K562 (cell line): ENCODE measurements at regions not wholly inside any gene's neighbourhood (a gene's known extent, or its start where the extent isn't known, plus 50 kb on each side); places are given as distances from the start of the nearest gene placed in this dataset.

Experiments used
- ATAC-seq: fragments of 200-7000 bp; cut with Tn5 transposase; 3 replicates; pipeline ENCODE4 v1.9.1; 2020; ENCODE audit warnings: moderate library complexity
- BruUV-seq: library from RNA; stranded (reverse); fragments of 400-500 nt; replicated peaks from 2 replicates; lab custom pipeline; 2021; lab: Mats Ljungman, UMichigan
- CTCF ChIA-PET: fragments of 300-600 bp; formaldehyde crosslinking; extraction: SDS; loops from one replicate; lab custom pipeline; 2021; ENCODE audit warnings: low intra/inter-chr PET ratio; lab: Yijun Ruan, JAX
- POLR2A ChIA-PET: fragments of 300-600, 350-650 bp; sonication (Branson Sonifier 250); formaldehyde crosslinking; extraction: SDS; loops from one replicate; lab custom pipeline; 2021; ENCODE audit warnings: antibody characterized with exemption, inconsistent platforms; lab: Yijun Ruan, JAX
- DNase-seq, 4 experiments: peaks; one replicate each; pipeline versions ENCODE4 v3.0.0 to v3.0.0-alpha.2; 2011 to 2018; ENCODE audit warnings: low spot score in 3 of 4, mixed read lengths in 3 of 4; ENCODE audit errors: extremely low read depth in 1 of 4
- FAIRE-seq: peaks from 2 replicates; lab custom pipeline; 2011; peaks lifted over from hg19 to GRCh38; lab: Jason Lieb, UNC
- H2AFZ ChIP-seq: 2 replicates; pipeline ENCODE4 v1.6.0; 2011; ENCODE audit warnings: low read depth, low read length, control low read depth, inconsistent platforms
- H3K27ac ChIP-seq: fragments of 200-600 bp; 3 replicates; pipeline ENCODE4 v1.8.0; 2011; ENCODE audit warnings: low read depth, mild to moderate bottlenecking, control low read depth, inconsistent platforms, low read length, moderate library complexity, mixed read lengths; ENCODE audit errors: extremely low read depth
- H3K27me3 ChIP-seq, 2 experiments: fragments of 300-600 bp in 1 of 2; 2 replicates in 1 of 2; 3 replicates in 1 of 2; pipeline versions ENCODE4 v1.6.0 to v1.8.0; 2011; ENCODE audit warnings: inconsistent platforms in 2 of 2, low read length in 2 of 2, mild to moderate bottlenecking in 1 of 2, mixed read lengths in 1 of 2, moderate library complexity in 1 of 2; ENCODE audit not compliant: control insufficient read depth in 2 of 2, insufficient read depth in 2 of 2
- H3K36me3 ChIP-seq: fragments of 300-600 bp; 3 replicates; pipeline ENCODE4 v1.8.0; 2011; ENCODE audit warnings: mild to moderate bottlenecking, low read length, inconsistent platforms; ENCODE audit not compliant: control insufficient read depth, insufficient read depth
- H3K4me1 ChIP-seq, 2 experiments: fragments of 200-600 bp in 1 of 2; replicated peaks in 1 of 2; 2 replicates in 1 of 2; 3 replicates in 1 of 2; pipeline versions ENCODE4 v1.5.1 to v1.8.0; 2011; ENCODE audit warnings: inconsistent platforms in 2 of 2, low read length in 2 of 2, mild to moderate bottlenecking in 1 of 2, mixed read lengths in 1 of 2, moderate library complexity in 1 of 2; ENCODE audit not compliant: control insufficient read depth in 2 of 2, insufficient read depth in 2 of 2
- H3K4me2 ChIP-seq: 2 replicates; pipeline ENCODE4 v1.6.1; 2011; ENCODE audit warnings: low read length, control low read depth, inconsistent platforms, mixed read lengths; ENCODE audit not compliant: insufficient read depth
- H3K4me3 ChIP-seq: fragments of 200-600 bp; sonication (generic), shearing (Covaris generic); 2 replicates; pipeline ENCODE4 v1.5.1; 2016; ENCODE audit warnings: control low read depth, inconsistent platforms
- H3K79me2 ChIP-seq: fragments of 200-600 bp; 3 replicates; pipeline ENCODE4 v1.8.0; 2011; ENCODE audit warnings: low read length, inconsistent platforms; ENCODE audit not compliant: control insufficient read depth, insufficient read depth
- H3K9ac ChIP-seq, 2 experiments: 2 replicates each; pipeline versions ENCODE4 v1.6.0 to v1.6.1; 2011; ENCODE audit warnings: low read depth in 2 of 2, low read length in 2 of 2, control low read depth in 1 of 2, inconsistent platforms in 1 of 2, mild to moderate bottlenecking in 1 of 2, mixed read lengths in 1 of 2; ENCODE audit not compliant: insufficient read depth in 1 of 2
- H3K9me1 ChIP-seq: one replicate; pipeline ENCODE4 v1.6.0; 2011; ENCODE audit warnings: inconsistent platforms, mild to moderate bottlenecking, low read length, moderate library complexity; ENCODE audit not compliant: control insufficient read depth, insufficient read depth
- H3K9me3 ChIP-seq: replicated peaks from 2 replicates; pipeline ENCODE4 v1.5.1; 2011; ENCODE audit warnings: low read depth, low read length, inconsistent platforms; ENCODE audit not compliant: control insufficient read depth, insufficient read depth
- H4K20me1 ChIP-seq: replicated peaks from 2 replicates; pipeline ENCODE4 v1.6.1; 2011; ENCODE audit warnings: low read length, inconsistent platforms, mixed read lengths; ENCODE audit not compliant: control insufficient read depth, insufficient read depth
- ASH1L ChIP-seq: fragments of 450-650 bp; IDR thresholded peaks from 2 replicates; pipeline ENCODE4 v1.6.1; 2018; ENCODE audit warnings: borderline replicate concordance, mild to moderate bottlenecking, low read depth; ENCODE audit not compliant: partially characterized antibody
- ATF1 ChIP-seq, 2 experiments: fragments of 450-650 bp in 1 of 2; IDR thresholded peaks; 2 replicates each; pipeline ENCODE4 v1.6.1; 2016; ENCODE audit warnings: missing compliant biosample characterization in 1 of 2, missing genetic modification characterization in 1 of 2
- E2F4 ChIP-seq: sonication (generic); formaldehyde crosslinking; IDR thresholded peaks from 2 replicates; pipeline ENCODE4 v1.8.0; 2022; ENCODE audit warnings: mild to moderate bottlenecking, low read depth, missing genetic modification reagents
- HES1 ChIP-seq: fragments of 450-650 bp; IDR thresholded peaks from 2 replicates; pipeline ENCODE4 v1.6.1; 2016; ENCODE audit warnings: low read depth, mild to moderate bottlenecking, moderate library complexity
- MCM2 ChIP-seq: fragments of 450-650 bp; IDR thresholded peaks from 2 replicates; pipeline ENCODE4 v1.6.1; 2017; ENCODE audit warnings: low read depth, mild to moderate bottlenecking
- RBM39 ChIP-seq: fragments of 200-400 bp; formaldehyde crosslinking; optimal IDR thresholded peaks from 2 replicates; pipeline ENCODE3; 2018; ENCODE audit warnings: low read depth, low read length
- SIN3A ChIP-seq, 2 experiments: fragments of 150-350 bp in 1 of 2; IDR thresholded peaks; 2 replicates each; pipeline ENCODE4 v1.6.1; 2011 to 2016; ENCODE audit warnings: borderline replicate concordance in 2 of 2, low read depth in 2 of 2, low read length in 2 of 2, mild to moderate bottlenecking in 2 of 2, moderate library complexity in 2 of 2; ENCODE audit not compliant: control insufficient read depth in 1 of 2
- TARDBP ChIP-seq: fragments of 450-650 bp; IDR thresholded peaks from 2 replicates; pipeline ENCODE4 v1.6.1; 2016
- ZFP91 ChIP-seq: sonication (generic); formaldehyde crosslinking; IDR thresholded peaks from 2 replicates; pipeline ENCODE4 v1.8.0; 2022; ENCODE audit warnings: mild to moderate bottlenecking, missing genetic modification reagents
- ZNF143 ChIP-seq: sonication (generic); formaldehyde crosslinking; IDR thresholded peaks from 2 replicates; pipeline ENCODE4 v1.9.0; 2022; ENCODE audit warnings: mild to moderate bottlenecking, missing genetic modification reagents
- ZNF23 ChIP-seq: fragments of 250-450 bp; sonication (Bioruptor Pico); IDR thresholded peaks from 2 replicates; pipeline ENCODE4 v1.4.0; 2020; ENCODE audit warnings: mild to moderate bottlenecking
- ZNF232 ChIP-seq: sonication (generic); formaldehyde crosslinking; IDR thresholded peaks from 2 replicates; pipeline ENCODE4 v1.8.0; 2022; ENCODE audit warnings: mild to moderate bottlenecking, missing genetic modification reagents
- ZNF77 ChIP-seq: fragments of 250-450 bp; sonication (Bioruptor Pico); IDR thresholded peaks from 2 replicates; pipeline ENCODE4 v1.5.0; 2020
- WGBS: fragments of 100-300 bp; shearing (Covaris generic); methylation state at CpG from one replicate; pipeline ENCODE4 v1.1.6; 2016; ENCODE audit warnings: low coverage, mixed read lengths; ENCODE audit not compliant: insufficient coverage; ENCODE audit errors: missing lambda C conversion rate; 5-methylcytosine and 5-hydroxymethylcytosine counted together
- in situ Hi-C: fragments of 300-500 bp; cut with MboI; formaldehyde crosslinking; loops from 4 replicates; pipeline ENCODE4 v1.15.0; 2018; ENCODE audit warnings: inconsistent platforms, mixed read lengths
- intact Hi-C: fragments of 100-400 bp; cut with micrococcal nuclease; formaldehyde crosslinking; loops from 2 replicates; pipeline ENCODE4 v1.14.2; 2022
- TF ChIP-seq, protein P1 (sequence below): fragments of 250-450 bp; sonication (Bioruptor Pico); IDR thresholded peaks from 2 replicates; pipeline ENCODE4 v1.5.0; 2021

- H3K9me1 ChIP-seq: no peaks in the 10 kb centered on the region
- intact Hi-C loops (no loop called here), in situ Hi-C loops (no loop called here)
- TF ChIP-seq TARDBP (no peak), RBM39 (no peak), HES1 (no peak), ZNF23 (CRISPR knock-in tag) (no peak), ZNF77 (no peak), ZNF232 (no peak), MCM2 (no peak), E2F4 (CRISPR knock-in tag) (no peak), ASH1L (no peak), ATF1 (CRISPR knock-in tag; IDR thresholded peaks at IDR 0.05) (no peak), ATF1 (tag; IDR thresholded peaks at IDR 0.05) (no peak), ZNF143 (CRISPR knock-in tag) (no peak), SIN3A (IDR thresholded peaks at IDR 0.05; ENCODE audit: borderline replicate concordance in 2 of 2, control insufficient read depth in 1 of 2, low read depth in 2 of 2, low read length in 2 of 2) (no peak), ZFP91 (CRISPR knock-in tag) (no peak)
- TF ChIP-seq, protein P1, sequence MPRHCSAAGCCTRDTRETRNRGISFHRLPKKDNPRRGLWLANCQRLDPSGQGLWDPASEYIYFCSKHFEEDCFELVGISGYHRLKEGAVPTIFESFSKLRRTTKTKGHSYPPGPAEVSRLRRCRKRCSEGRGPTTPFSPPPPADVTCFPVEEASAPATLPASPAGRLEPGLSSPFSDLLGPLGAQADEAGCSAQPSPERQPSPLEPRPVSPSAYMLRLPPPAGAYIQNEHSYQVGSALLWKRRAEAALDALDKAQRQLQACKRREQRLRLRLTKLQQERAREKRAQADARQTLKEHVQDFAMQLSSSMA (CRISPR knock-in tag): no peak
- H3K9me3 ChIP-seq: no peaks in the 10 kb centered on the region
- POLR2A ChIA-PET: no interaction called here
- H3K27ac ChIP-seq: no peak overlapping the region
- no peaks in the 10 kb centered on the region; the same call in 1 of the 2 replicates for H4K20me1 ChIP-seq
- no peaks in the 10 kb centered on the region for H3K79me2 ChIP-seq
- H3K4me2 ChIP-seq: no peak overlapping the region
- no peak overlapping the region for H3K9ac ChIP-seq
- H3K36me3 ChIP-seq: no peaks in the 10 kb centered on the region
- no TSS peak for BruUV-seq
- H3K4me1 ChIP-seq: no peaks in the 10 kb centered on the region
- no peak overlapping the region for H2AFZ ChIP-seq
- ATAC-seq: no peak
- FAIRE-seq: no peak
- CTCF ChIA-PET: no interaction called here
- 0% methylated on average over 4 of the region's 4 CpGs for WGBS
- no peak overlapping the region for H3K4me3 ChIP-seq
- no peaks in the 10 kb centered on the region for H3K27me3 ChIP-seq
- no peak for DNase-seq
These were observed 314.7 kb upstream of the ATP10A start for GRCh38 chr15:26177816-26178215.
